Fibroblast of villous mesenchyme (primary cell): ENCODE measurements at regions not wholly inside any gene's neighbourhood (a gene's known extent, or its start where the extent isn't known, plus 50 kb on each side); places are given as distances from the start of the nearest gene placed in this dataset.

Experiments
- DNase-seq: peaks from one replicate; pipeline ENCODE4 v3.0.0-alpha.2; 2010; ENCODE audit warnings: low read depth
- H3K4me3 ChIP-seq: 2 replicates; pipeline ENCODE4 v1.5.1; 2011; ENCODE audit warnings: low read depth, mild to moderate bottlenecking, low read length
- TF ChIP-seq, protein P1 (sequence below): IDR thresholded peaks from 2 replicates; pipeline ENCODE4 v1.5.1; 2012; ENCODE audit warnings: low read depth, mild to moderate bottlenecking, low read length; ENCODE audit not compliant: insufficient read depth

DNA sequence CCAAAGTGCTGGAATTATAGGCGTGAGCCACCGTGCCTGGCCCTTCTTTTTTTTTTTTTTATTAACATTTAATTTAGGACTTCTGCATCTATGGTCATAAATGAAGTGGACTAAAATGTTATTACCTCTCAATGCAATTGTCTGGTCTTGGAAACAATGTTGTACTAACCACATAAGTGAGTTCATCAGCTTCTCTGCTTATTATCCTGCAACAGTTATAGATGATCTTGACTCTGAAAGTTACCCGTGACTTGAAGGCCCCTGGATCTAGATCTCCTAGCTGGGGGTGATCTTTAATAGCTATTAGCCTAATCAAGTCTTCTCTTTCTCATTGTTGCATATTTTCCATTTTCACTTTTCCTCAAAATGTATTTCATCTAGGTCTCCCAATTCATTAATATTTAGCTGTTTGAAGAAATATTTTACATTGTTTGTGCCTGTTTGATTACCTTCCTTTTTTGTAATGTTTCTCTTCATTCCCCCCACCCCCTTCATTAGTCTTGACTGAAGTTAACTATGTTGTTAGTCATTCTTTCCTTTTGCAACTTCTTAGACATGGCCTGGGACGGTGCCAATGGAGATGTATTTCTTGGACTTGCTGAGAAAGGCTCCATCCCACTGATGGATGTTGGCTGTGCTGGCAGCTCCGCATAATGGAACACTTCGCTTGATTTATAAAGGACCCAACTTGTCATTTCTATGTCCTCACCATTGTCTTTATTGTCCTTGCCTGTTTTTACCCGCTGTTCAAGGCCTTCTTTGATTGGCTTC is 141.6 kb upstream of the RIOK3 start:
- TF ChIP-seq, protein P1, sequence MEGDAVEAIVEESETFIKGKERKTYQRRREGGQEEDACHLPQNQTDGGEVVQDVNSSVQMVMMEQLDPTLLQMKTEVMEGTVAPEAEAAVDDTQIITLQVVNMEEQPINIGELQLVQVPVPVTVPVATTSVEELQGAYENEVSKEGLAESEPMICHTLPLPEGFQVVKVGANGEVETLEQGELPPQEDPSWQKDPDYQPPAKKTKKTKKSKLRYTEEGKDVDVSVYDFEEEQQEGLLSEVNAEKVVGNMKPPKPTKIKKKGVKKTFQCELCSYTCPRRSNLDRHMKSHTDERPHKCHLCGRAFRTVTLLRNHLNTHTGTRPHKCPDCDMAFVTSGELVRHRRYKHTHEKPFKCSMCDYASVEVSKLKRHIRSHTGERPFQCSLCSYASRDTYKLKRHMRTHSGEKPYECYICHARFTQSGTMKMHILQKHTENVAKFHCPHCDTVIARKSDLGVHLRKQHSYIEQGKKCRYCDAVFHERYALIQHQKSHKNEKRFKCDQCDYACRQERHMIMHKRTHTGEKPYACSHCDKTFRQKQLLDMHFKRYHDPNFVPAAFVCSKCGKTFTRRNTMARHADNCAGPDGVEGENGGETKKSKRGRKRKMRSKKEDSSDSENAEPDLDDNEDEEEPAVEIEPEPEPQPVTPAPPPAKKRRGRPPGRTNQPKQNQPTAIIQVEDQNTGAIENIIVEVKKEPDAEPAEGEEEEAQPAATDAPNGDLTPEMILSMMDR: no peak
- DNase-seq: peak; percentile 80
- no peak overlapping the region for H3K4me3 ChIP-seq

DNA sequence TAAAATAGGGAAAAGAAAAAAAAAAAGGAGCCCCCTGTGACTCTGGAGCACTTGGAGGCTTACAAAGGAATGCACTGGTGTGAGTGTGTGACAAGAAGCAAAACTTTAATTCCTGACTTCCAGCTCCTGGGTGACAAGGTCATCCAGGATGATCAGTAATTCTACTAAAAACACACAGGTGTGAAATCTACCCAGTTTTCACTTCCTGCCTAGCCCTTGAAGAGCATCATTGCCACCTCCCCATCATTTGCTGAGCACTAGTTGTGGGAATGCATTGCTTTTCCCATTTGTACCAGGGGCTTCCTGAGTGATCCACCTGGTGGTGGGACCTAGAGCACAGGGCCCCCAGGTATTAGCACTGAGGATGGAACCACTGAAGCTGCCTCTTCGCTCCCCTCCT is 139.7 kb upstream of the RIOK3 start:
- H3K4me3 ChIP-seq: no peak overlapping the region
- DNase-seq: no peak
- TF ChIP-seq, protein P1: no peak

DNA sequence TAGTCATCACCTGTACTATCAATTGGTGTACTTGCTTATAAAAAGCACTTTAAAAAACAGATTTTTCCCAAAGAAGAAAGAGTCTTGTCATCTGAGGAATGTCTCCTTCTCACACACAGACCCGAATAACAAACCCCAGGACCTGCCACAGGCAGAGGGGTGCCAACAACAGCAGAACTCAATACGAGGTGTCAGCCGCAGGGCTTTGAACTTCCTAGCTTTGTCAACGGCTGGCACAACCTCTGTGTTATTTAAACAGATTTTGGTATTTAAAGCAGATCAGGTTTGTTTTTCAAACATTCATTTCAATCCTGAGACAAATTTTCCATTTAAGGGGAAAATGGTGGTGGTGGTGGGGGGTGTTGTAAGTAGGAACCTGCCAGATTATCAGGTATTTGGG is 138.4 kb upstream of the RIOK3 start:
- TF ChIP-seq, protein P1: no peak
- DNase-seq: no peak
- H3K4me3 ChIP-seq: no peak overlapping the region

DNA sequence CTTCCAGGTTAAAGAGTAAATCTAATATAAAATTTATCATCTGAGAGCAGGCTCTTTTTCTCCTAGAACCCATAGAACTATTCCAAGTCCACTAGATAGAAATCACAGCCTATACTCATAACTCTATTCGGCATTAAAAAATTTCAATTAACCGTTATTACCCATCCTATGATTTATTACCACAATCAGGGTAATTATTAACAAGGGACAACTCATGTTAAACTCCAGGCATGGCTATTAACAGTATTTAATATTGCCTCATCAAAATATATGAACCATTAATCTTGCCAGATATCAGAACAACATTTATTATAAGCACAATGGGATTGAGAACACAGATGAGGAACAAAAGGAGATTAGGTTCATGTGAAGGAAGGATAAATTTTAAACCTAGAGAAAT is 136.8 kb upstream of the RIOK3 start:
- H3K4me3 ChIP-seq: no peak overlapping the region
- TF ChIP-seq, protein P1: no peak
- no peak for DNase-seq

DNA sequence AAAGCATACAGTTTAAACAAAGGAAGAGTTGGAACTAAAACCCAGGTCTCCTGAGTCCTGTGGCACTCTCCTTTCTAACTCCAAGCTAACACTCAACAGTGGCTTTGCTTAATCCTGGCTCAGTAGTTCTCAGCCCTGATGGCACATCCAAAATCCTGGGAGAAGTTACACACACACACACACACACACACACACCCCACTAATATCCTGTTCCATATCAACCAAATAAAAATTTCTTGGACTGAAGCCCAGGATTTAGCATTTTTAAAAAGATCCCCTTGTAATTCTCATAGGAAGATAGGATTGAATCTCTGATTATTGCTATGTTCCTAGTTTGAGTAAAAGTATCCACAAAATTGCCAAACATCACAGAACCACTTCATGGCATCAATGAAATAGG is 136.1 kb upstream of the RIOK3 start:
- DNase-seq: peak; percentile 41
- no peak overlapping the region for H3K4me3 ChIP-seq
- TF ChIP-seq, protein P1: no peak

DNA sequence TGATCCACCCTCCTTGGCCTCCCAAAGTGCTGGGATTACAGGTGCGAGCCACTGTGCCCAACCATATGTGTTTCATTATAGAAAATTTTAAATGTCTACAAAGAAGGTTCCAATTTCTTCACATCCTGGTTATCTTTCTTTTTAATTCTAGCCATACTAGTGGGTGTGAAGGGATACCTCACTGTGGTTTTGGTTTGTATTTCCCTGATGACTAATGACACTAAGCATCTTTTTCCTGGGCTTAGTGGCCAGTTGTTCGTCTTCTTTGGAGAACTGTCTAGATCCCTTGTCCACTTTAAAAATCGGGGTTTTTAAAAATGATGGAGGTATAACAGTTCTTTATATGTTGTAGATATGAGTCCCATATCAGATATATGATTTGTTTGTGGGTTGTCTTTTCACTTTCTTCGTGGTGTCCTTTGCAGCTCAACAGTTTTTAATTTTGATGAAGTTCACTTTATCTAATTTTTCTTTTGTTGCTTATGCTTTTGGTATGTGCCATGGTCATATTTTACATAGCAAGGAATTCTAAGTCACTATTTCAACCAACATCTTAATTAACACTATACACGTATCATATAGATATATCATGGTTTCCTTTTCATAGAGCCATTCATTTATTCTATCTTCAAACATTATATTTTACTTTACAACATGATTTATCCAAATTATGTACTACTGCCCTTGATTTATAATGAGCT is 135.0 kb upstream of the RIOK3 start:
- no peak overlapping the region for H3K4me3 ChIP-seq
- DNase-seq: peak; percentile 75

More for the DNA sequence above, 135.0 kb upstream of the RIOK3 start:
- TF ChIP-seq, protein P1: no peak
